BJ (cell line): ENCODE measurements at regions not wholly inside any gene's neighbourhood (a gene's known extent, or its start where the extent isn't known, plus 50 kb on each side); places are given as distances from the start of the nearest gene placed in this dataset.

Source experiments
- CTCF ChIA-PET: fragments of 350-600 bp; formaldehyde crosslinking; extraction: SDS; loops from one replicate; lab custom pipeline; 2021; ENCODE audit warnings: antibody characterized with exemption, inconsistent platforms; lab: Yijun Ruan, JAX
- POLR2A ChIA-PET: fragments of 300-600 bp; sonication (Branson Sonifier 250); formaldehyde crosslinking; extraction: SDS; loops from one replicate; lab custom pipeline; 2021; ENCODE audit warnings: antibody characterized with exemption; lab: Charles Lee
- DNase-seq: peaks from one replicate; pipeline ENCODE4 v3.0.0-alpha.2; 2011; ENCODE audit warnings: low read depth
- H3K27me3 ChIP-seq: 2 replicates; pipeline ENCODE4 v1.6.0; 2011; ENCODE audit warnings: low read length; ENCODE audit not compliant: control insufficient read depth, insufficient read depth
- H3K36me3 ChIP-seq: 2 replicates; pipeline ENCODE4 v1.5.1; 2011; ENCODE audit warnings: low read length; ENCODE audit not compliant: control insufficient read depth, insufficient read depth
- H3K4me3 ChIP-seq: 2 replicates; pipeline ENCODE4 v1.5.1; 2011; ENCODE audit warnings: low read depth, mild to moderate bottlenecking, control low read depth, low read length
- CTCF ChIP-seq: IDR thresholded peaks from 2 replicates; pipeline ENCODE4 v1.5.1; 2011; ENCODE audit warnings: low read depth, mild to moderate bottlenecking, control low read depth, inconsistent platforms, low read length, moderate library complexity; ENCODE audit not compliant: insufficient read depth

DNA sequence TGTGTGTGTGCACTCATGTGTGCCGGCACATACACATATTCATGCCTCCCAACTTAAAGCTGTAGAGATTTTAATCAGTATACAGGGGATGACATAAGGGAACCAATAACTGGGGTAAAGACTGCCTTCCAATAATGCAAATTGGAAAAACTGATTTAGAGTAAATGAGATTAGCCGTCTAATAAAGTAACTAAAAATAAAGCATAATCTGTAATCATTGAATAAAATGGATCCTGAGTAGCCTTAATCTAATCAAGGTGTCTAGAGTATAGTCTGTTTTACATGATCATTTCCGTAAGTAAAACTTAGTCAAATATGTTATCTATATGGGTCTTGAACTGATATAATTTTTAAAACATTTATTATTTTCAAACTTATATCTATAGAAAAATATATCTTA is 925.8 kb downstream of the FSTL5 start:
- Histone ChIP-seq H3K36me3 (no peaks in the 10 kb centered on the region), H3K4me3 (no peak overlapping the region), H3K27me3 (no peaks in the 10 kb centered on the region)
- no peak for DNase-seq
- POLR2A ChIA-PET = no interaction called here
- CTCF ChIA-PET = no interaction called here
- no peak for TF ChIP-seq CTCF

GRCh38 chr4:161237495-161237894 is 926.3 kb downstream of the FSTL5 start:
- ChIA-PET CTCF (interaction anchor here (1.0 kb wide), 1 partner anchor 15 kb away, joined by 4 read pairs; no protein-coding TSS in a partner anchor), POLR2A (no interaction called here)
- no peaks in the 10 kb centered on the region for H3K36me3 ChIP-seq
- no peak for DNase-seq
- no peaks in the 10 kb centered on the region for H3K27me3 ChIP-seq
- TF ChIP-seq CTCF = no peak
- no peak overlapping the region for H3K4me3 ChIP-seq

DNA sequence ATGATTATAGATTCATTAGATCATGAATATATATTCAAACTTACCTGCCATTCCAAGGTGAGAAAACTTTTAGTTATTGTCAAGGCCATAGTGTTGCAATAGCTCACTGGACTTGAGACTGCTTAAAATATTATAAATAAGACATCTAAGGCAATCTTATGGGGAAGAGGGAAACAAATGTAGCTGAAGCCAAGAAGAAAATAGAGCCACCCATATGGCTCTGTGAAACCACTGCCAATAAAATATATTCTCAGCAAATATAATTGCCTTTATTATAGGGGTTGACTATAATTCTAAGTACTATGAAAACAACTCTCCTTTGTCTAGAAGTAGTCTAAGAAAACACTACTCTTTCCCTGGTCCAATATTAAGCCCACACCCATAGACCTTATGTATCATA is 938.5 kb downstream of the FSTL5 start:
- ChIA-PET POLR2A (no interaction called here), CTCF (no interaction called here)
- H3K4me3 ChIP-seq = no peak overlapping the region
- no peaks in the 10 kb centered on the region for H3K27me3 ChIP-seq
- DNase-seq = no peak
- H3K36me3 ChIP-seq = no peaks in the 10 kb centered on the region
- TF ChIP-seq CTCF = no peak

- ChIA-PET POLR2A (no interaction called here), CTCF (no interaction called here)
- H3K36me3 ChIP-seq = no peaks in the 10 kb centered on the region
- TF ChIP-seq CTCF = no peak
- DNase-seq = no peak
- H3K4me3 ChIP-seq = no peak overlapping the region
- H3K27me3 ChIP-seq = no peaks in the 10 kb centered on the region
Observed at GRCh38 chr4:161222889-161223288, 940.9 kb downstream of the FSTL5 start.

DNA sequence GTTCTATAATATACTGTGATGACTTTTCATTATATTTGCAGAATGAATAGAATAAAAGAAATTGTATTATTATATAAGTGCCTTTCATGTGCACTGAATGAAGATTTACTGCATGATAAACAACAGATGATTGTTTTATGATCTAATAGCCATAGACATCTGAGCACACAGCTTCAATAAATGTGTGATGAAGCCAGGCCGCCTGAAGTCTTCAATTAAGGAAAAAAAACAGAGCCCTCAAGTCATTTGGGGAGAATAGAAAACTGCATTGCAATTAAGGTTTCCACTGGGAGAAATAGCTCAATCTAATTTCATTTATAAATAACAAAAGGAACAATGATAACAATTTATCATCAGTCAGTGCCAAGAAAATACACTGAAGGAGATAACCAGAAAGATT is 955.2 kb downstream of the FSTL5 start:
- no peak for DNase-seq
- H3K36me3 ChIP-seq = no peaks in the 10 kb centered on the region
- ChIA-PET CTCF (no interaction called here), POLR2A (no interaction called here)
- no peak for TF ChIP-seq CTCF
- H3K4me3 ChIP-seq = no peak overlapping the region
- H3K27me3 ChIP-seq = no peaks in the 10 kb centered on the region
